HG03025 (cell line): ENCODE measurements at regions not wholly inside any gene's neighbourhood (a gene's known extent, or its start where the extent isn't known, plus 50 kb on each side); places are given as distances from the start of the nearest gene placed in this dataset.

ENCODE experiments used
- ATAC-seq: cut with Tn5 transposase; IDR thresholded peaks from one replicate; pipeline ENCODE4 v1.9.1; 2021; ENCODE audit warnings: mild to moderate bottlenecking, moderate library complexity; ENCODE audit not compliant: unreplicated experiment, low FRiP score

- no peak for ATAC-seq
Observed at GRCh38 chr21:28229814-28230213, 762.9 kb downstream of the LTN1 start.

- no peak for ATAC-seq
Observed at GRCh38 chr21:28228636-28228995, 764.1 kb downstream of the LTN1 start.

- no peak for ATAC-seq
Observed at GRCh38 chr21:28227881-28228635, 764.6 kb downstream of the LTN1 start.

- no peak for ATAC-seq
Observed at GRCh38 chr21:28226563-28226962, 766.1 kb downstream of the LTN1 start.

GRCh38 chr21:28224191-28224726 is 768.4 kb downstream of the LTN1 start:
- no peak for ATAC-seq

- ATAC-seq = no peak
Observed at GRCh38 chr21:28221984-28222383, 770.7 kb downstream of the LTN1 start.

GRCh38 chr21:28220680-28221079 is 772.0 kb downstream of the LTN1 start:
- ATAC-seq = no peak

GRCh38 chr21:28216976-28217523 is 775.6 kb downstream of the LTN1 start:
- ATAC-seq = no peak

GRCh38 chr21:28215214-28215954 is 777.3 kb downstream of the LTN1 start:
- no peak for ATAC-seq

- ATAC-seq = no peak
Observed at GRCh38 chr21:28214786-28215185, 777.9 kb downstream of the LTN1 start.

GRCh38 chr21:28213261-28213660 is 779.4 kb downstream of the LTN1 start:
- ATAC-seq = no peak

GRCh38 chr21:28212061-28212460 is 780.6 kb downstream of the LTN1 start:
- ATAC-seq = no peak

GRCh38 chr21:28207436-28208173 is 785.1 kb downstream of the LTN1 start:
- no peak for ATAC-seq

- no peak for ATAC-seq
Observed at GRCh38 chr21:28200726-28201125, 792.0 kb downstream of the LTN1 start.

GRCh38 chr21:28196981-28197380 is 795.7 kb downstream of the LTN1 start:
- no peak for ATAC-seq

GRCh38 chr21:28193189-28193588 is 799.5 kb downstream of the LTN1 start:
- ATAC-seq = no peak

GRCh38 chr21:28186604-28187003 is 806.1 kb downstream of the LTN1 start:
- no peak for ATAC-seq

- ATAC-seq = no peak
Observed at GRCh38 chr21:28181730-28182129, 810.9 kb downstream of the LTN1 start.

GRCh38 chr21:28179136-28179535 is 813.5 kb downstream of the LTN1 start:
- ATAC-seq = no peak

GRCh38 chr21:28177124-28177523 is 815.6 kb downstream of the LTN1 start:
- no peak for ATAC-seq

GRCh38 chr21:28174701-28175100 is 818.0 kb downstream of the LTN1 start:
- ATAC-seq = no peak
